ENCODE measurements at regions not wholly inside any gene's neighbourhood (a gene's known extent, or its start where the extent isn't known, plus 50 kb on each side); places are given as distances from the start of the nearest gene placed in this dataset.
"Not testable (repeated sequence)": the region's sequence is repeated elsewhere in the genome, so short reads cannot be mapped to it uniquely, and the experiment has no call there.

DNA sequence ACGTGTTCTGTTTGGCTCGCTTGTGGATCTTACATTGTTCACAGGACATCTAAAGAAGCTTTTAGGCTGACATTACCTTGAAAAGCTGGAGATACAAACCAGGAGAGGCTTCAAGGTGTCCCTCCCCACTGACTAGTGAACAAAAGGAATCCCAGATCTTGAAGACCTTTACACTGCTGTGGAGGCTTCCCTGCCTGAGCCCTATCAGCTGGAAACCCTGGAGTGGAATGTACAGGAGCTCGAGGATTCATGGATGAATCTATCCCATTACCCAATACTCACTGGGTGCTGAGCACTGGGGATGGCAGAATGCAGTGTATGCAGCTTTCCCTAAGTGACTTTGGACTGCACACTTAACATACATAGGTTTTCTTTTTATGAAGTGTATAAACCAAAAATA lies 82.3 kb upstream of the MFGE8 start:
- DNase-seq (ENCODE audit: low read depth) = no peak

DNA sequence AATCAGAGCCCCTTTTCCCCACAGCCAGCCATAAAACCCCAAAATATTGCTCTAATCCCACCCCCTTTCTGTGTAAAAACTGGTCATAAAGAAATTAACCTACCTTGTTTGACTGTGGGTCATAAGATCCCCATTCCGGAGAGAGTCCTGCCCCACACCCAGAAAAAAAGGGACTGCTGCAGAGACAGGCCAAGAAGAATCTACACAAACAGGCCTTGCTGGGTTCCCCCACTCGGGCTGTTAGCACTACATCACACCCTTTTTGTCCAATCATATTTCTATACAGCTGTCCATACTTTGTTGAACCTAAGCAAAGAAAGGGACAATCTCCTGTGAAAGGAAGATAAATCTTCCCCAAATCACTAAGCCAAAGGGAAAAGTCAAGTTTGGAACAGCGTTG lies 84.4 kb upstream of the MFGE8 start:
- no peak for DNase-seq (ENCODE audit: low read depth)

DNA sequence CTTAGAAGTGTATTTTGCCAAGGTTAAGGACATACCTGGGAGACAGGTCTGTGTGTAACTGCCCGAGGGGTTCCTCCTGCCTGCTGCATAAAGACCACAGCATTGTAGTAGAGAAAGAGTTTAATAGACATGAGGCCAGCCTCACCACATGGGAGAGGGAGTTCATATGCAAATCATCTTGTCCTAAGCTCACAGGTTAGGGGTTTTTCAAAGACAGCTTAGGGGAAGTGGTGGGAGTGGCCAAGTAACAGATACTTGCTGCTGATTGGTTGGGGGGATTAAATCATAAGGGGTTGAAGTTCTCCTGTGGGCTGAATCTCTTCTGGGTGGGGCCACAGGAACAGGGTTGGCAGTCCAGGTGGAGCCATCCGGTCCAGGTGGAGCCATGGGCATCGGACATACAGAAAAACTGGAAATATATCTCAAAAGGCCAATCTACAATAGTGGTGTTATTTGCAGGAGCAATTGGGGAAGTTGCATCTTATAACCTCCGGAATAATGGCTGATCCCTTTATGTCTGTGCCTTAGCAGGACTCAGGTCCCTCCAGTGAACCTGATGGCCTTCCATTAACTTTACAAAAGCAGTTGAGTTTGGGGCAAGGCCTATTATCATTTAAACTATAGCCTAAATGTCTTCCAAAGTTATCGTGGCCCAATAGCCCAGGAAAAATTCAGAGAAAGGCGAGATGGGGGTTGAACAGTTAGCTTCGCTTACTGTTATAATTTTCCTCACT lies 86.0 kb upstream of the MFGE8 start:
- DNase-seq (ENCODE audit: low read depth) = no peak

DNA sequence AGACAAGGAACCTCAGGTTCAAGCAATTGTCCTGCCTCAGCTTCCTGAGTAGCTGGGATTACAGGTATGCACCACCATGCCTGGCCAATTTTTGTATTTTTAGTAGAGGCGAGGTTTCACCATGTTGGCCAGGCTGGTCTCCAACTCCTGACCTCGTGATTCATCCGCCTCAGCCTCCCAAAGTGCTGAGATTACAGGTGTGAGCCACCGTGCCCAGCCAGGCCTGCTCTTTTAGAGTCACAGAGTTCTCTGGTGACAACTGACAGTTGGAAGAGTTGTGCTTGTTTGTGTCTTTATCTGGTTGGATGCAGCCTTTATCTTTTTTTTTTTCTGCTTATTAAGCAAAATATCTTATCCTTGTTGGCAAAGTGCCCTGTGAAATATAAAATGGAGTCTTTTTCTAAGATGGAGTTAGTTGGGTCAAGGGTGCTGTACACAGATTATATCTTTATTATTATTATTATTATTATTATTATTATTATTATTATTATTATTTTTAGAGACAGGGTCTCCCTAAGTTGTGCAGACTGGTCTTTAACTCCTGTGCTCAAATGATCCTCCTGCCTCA lies 86.5 kb upstream of the ABHD2 start:
- DNase-seq (ENCODE audit: low read depth) = not testable (repeated sequence)

DNA sequence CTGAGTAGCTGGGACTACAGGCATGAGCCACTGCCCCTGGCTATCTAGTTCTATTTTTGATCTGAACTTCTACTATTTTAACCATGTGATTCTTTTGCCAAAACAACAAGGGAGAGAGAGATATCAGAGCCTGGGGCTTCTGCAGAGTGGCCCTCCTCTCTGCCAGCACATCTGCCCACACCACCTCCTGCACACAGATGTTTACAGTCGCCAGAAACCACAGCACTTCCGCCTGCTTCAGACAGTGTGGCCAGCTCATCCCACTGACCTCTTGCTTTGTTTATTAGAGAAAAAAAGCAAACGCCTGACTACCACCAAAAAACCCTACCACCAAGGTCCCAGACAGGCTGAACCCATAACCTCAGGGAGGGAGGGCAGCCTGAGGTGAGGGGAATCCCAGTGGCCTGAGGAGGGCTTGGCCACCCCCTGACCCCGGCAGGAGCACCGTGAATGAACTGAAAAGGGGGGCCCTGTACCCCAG lies 85.9 kb upstream of the ABHD2 start:
- DNase-seq (ENCODE audit: low read depth) = no peak

DNA sequence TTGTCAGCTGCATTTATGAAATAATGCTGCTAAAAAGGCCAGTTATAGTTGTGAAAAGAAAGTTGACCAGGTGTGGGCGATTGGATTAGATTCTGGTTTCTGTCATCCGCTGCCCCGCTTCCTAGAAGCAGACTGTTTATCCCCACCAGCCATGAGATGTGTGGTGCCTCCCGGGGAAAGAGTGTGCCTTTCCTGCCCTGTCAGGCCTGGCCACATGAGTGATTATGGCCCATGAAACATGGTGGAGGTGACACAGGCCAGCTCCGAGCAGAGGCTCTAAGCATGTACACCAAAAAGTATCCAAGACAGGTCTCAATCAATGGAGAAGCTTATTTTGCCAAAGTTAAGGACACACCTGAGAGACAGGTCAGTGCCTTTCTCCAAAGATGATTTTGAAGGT lies 85.4 kb upstream of the ABHD2 start:
- DNase-seq (ENCODE audit: low read depth) = no peak

DNA sequence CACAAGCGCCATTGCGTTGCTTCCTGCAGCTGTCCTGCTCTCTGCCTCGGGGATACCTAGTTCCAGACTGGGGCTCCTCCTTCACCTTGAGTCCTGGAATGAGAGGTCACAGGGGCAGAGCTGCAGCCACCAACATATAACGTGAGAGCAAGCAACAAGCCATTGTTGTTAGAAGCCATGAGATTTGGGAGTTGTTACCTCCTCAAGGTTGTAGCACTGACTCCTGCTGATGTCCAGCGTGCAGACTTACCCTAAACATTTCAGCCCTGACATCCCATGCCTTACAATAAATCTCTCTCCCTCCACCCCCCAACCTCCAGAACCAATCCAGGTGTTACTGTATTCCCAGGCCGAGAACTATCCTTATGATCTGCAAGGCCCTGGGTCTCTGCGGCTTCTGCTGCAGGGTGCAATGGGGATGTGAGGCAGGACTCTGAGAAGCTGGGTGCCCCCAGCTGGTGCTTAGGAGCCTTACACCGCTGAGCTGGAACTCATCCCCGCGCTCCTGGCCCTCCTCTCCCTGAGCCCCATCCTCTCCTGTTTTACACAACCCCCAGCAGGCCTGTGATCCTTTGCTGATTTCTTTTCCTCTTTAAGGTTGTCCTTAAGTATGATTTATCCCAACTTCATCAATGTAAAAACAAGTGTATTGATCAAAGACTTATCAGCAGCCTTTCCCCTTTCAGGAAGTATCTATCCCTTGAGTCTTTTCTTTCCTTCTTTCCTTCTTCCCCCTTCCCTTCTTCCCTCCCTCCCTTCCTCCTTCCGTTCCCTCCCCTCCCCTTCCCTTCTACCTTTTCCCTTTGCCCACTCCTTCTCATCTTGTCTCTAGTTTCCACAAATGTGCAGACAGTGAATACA lies 84.2 kb upstream of the ABHD2 start:
- DNase-seq (ENCODE audit: low read depth) = no peak

DNA sequence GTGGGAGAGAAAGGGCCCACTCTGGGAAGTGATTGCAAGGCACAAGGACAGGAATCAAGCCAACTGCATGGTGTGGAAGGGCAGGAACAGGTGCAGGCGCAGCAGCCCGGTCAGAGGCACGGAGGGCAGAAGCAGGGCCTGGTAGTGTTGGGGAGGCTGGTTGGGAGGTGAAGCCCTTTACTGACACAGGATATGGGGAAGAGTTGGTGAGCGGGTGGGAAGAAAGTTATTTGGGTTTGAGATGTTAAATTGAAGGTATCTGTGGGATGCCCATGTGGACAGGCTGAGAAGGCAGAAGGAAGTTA lies 83.6 kb upstream of the ABHD2 start:
- no peak for DNase-seq (ENCODE audit: low read depth)

DNA sequence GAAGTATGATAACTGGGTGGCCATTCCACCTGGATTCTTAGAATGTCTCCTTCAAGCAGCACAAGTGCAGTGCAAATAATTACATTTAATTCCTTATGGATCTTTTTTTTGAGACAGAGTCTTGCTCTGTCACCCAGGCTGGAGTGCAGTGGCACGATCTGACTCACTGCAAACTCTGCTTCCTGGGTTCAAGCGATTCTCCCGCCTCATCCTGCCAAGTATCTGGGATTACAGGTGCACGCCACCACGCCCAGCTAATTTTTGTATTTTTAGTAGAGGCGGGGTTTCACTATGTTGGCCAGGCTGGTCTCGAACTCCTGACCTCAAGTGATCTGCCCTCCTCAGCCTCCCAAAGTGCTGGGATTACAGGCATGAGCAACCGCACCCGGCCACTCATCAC lies 80.7 kb upstream of the ABHD2 start:
- DNase-seq (ENCODE audit: low read depth) = not testable (repeated sequence)

DNA sequence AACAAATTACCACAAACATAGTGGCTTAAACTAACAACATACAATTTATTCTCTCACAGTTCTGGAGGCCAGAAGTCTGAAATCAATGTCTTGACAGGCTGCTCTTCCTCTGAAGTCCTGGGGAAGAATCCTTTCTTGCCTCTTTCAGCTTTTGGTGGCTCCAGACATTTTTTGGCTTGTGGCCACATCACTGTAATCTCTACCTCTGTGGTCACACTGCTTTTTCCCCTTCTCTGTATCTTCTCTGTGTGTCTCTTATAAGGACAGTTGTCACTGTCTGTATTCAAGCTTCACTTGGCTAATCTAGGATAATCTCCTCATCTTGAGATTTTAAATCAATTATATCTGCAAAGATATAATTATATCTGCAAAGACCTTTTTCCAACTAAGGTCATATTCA lies 80.3 kb upstream of the ABHD2 start:
- DNase-seq (ENCODE audit: low read depth) = no peak

DNA sequence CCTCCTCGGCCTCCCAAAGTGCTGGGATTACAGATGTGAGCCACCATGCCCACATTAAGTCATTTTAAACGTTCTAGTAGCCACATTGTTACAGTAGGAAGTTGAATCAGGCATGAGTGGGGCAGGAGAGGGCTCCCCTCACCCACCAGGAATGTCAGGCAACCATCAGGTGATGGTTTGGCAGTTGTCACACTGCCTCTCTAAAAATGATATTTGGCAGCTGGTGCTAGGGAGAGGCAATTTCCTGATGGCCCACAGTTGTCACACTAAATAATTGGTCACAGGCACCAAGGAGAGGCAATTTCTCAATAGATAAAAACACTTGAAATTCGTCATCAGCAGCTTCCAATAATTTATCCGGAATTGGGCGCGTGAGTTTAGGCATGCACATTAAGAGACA lies 79.2 kb upstream of the ABHD2 start:
- no peak for DNase-seq (ENCODE audit: low read depth)

DNA sequence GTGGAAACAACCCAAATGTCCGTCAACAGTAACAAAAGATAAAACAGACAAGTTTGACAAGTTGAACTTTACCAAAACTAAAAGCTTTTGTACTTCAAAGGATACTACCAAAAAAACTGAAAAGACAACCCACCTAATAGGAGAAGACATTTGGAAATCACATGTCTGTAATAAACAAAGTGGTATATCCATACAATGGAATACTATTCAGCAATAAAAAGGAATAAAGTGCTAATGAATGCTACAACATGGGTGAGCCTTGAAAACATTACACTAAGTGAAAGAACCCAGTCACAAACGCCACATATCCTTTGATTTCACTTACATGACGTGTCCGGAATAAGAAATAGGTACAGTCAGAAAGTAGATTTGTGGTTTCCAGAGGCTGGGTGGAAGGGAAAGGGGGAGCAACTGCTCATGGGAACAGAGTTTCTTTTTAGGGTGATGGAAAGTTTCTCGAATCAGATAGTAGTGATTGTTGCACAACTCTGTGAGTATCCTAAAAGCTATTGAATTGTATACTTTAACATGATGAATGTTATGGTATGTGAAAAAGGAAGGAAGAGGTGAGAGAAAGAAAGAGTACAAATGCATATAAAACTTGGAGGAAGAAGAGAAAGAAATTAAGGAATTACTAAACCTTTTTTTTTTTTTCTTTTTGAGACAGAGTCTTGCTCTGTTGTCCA lies 72.7 kb upstream of the ABHD2 start:
- no peak for DNase-seq (ENCODE audit: low read depth)

DNA sequence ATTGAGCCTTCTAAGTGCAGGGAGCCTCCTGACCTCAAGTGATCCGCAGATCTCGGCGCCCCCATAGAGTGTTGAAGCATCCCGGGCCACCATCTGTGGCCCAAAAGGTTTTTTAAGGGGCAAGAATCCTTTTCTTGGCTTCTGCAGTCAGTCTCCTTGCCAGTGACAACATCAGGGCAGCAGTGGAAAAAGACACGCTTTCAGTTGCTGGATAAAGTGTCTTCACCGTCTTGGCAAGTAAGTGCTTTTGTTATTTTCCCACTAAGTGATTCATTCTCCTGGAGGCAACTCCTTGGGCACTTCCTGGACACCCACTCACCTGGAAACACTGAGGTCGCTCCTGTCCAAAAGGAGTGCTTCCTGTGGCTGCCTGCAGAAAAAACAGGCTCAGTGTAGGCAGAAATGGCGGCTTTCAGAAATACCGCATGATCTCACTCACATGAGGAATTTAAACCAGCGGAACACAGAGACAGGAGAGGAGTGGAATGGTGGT lies 71.7 kb upstream of the ABHD2 start:
- no peak for DNase-seq (ENCODE audit: low read depth)

DNA sequence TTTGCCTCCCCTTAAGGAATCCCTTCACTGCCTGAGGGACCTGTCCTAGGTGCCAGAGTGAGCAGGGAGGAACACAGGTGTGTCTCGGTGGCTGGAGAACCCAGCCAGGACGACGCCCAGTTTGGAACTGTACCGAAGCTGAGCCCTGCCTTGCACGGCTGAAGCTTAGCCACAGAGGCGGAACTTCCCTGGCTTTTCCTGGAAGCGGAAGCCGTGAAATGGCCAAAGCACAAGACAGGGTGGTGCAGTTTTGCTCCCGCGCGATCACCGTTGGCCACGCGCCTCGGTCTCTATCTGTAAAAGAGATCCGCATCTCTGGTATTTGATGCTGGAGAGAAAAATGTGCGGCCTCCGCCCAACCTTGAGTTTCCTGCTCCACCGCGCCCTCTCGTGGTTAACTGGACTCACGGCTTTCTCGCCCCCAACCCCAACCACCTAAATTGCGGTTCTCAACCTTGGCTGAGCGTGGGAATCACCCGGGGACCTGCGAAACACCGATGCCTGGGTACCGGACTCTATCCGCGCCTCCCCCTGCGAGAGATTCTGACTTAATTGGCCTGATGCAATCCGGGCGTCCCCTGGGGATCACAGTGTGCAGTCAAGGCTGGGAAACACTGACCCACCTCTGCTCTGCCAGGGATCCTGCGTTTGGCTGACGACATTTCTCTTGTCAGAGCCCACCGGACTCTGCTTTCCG lies 70.7 kb upstream of the ABHD2 start:
- peak; percentile 61 for DNase-seq (ENCODE audit: low read depth)

DNA sequence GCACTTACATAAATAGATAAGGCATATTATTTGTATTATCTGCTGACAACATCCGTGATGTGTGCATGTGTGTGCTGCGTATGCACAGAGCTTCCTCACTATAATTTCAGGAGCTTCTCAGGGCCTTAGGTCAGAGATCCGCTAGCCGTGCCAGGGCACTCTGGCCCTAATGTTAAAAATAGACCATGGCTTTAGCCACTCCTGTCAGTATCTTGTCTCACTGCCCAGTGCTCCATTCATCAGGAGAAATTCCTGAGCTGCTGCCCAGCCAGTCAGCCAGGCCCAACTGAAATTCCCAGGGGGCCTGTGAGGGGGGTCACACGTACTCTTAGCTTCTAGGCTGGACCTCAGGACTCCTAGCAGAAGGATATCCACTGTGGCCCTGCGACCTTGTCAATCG lies 70.0 kb upstream of the ABHD2 start:
- no peak for DNase-seq (ENCODE audit: low read depth)

DNA sequence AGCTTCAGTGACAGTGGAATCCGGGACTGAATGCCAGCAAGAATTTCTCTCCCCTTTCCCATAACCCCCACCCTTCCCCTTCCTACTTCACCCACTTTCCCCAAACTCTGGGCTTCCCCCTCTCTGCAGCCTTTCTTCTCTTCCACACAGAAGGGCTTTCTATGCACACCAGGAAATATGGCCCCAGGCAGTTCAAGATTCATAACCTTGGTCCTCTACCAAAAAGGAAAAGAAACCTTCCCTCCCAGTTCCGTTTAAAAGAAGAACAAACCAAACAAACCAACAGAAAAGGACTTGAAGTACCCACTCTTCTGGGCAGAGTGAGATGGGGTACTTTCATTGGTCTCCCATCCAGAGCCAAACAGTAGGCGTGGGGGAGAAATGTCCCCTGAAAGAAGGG lies 68.8 kb upstream of the ABHD2 start:
- no peak for DNase-seq (ENCODE audit: low read depth)

DNA sequence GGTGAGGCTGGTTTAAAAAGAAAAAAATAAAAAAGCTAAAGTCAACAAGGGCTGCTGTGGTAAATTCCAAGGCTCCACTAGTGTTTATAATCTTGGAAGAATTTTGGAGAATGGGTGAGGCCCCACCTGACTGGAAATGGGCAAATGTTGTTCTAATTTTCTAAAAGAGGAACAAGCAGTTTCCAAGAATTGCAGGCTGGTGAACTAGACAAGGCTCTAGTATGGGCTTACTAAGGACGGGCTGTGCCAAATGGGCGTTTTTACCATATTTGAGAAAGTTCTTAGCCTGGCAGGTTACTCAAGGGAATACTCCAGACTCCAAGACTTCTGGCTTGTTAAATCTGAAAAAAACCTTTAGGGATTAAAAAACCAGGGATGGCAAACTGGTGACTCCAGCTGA lies 67.0 kb upstream of the ABHD2 start:
- DNase-seq (ENCODE audit: low read depth) = no peak

DNA sequence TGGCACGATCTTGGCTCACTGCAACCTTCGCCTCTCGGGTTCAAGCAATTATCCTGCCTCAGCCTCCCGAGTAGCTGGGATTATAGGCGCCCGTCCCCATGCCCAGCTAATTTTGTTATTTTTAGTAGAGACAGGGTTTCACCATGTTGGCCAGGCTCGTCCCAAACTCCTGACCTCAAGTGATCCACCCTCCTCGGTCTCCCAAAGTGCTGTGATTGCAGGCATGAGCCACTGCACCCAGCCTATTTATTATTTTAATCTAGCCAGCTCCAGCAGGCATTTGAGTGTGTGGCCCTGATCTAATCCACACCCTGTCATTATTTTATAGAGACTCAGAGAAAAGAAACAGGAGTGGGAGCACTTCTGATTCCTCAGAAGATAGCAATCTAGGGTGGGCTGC lies 66.4 kb upstream of the ABHD2 start:
- DNase-seq (ENCODE audit: low read depth) = not testable (repeated sequence)

DNA sequence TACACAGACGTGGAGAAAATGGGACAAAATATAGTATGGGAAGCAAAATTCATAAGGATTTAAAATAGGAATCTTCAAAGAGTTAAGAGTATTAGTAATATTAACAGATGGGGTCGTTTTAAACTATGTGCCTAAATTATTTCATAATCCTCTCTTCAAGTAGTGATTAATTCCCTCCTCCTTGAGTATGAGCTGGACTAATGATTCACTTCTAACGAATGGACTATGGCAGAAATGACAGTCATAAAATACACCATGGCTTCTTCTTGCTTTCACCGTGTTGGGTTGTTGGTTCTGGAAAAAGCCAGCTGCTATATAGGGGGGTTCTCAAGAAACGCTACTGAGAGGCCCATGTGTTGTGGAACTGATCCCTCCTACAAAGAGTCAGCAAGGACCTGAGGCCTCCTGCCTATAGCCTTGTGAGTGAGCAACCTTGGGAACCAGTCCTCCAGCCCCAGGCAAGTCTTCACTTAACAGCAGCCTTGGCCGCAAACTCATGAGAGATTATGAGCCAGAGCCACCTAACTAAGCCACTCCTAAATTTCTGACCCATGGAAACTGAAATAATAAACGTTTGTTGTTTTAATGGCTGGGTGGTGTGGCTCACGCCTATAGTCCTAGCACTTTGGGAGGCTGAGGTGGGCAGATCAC lies 64.8 kb upstream of the ABHD2 start:
- no peak for DNase-seq (ENCODE audit: low read depth)

DNA sequence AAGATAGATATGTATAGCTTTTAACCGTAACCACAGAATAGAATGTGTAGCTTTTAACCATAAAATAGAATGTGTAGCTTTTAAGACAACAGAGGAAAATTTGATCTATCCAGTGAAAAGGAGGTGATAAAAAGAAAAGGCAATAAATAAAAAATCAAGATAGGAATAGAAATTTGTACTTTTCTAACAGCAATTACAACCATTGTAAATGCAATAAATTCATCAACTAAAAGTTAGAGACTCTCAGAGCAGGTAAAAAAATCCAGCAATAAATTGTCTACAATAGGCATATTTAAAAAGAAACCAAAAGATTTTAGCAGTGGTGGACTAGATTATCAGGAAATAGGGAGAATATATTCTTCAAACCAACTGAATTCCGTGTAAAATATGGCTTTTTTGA lies 63.8 kb upstream of the ABHD2 start:
- no peak for DNase-seq (ENCODE audit: low read depth)

DNA sequence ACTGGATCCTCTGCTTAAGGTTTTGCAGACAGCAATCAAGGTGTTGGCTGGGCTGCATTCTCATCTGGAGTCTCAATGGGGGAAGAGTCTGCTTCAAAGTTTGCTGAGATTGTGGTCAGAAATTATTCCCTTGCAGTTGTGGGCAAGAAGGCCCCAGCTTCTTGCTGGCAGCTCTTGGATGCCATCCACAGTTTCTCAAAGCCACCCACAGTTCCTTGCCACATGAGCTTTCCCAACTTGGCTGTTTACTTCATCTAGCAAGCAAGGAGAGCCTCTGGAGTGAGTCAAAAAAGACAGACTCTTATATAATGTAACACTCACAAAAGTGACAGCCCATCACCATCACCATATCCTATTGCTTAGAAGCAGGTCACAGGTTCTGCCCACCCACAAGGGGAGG lies 62.1 kb upstream of the ABHD2 start:
- no peak for DNase-seq (ENCODE audit: low read depth)

All from stimulated activated CD8-positive, alpha-beta memory T cell treated with anti-CD3 and anti-CD28 coated beads, Interleukin-12 subunit alpha, Interleukin-12 subunit beta, amount 100 ng/mL, for 4 hours (primary cell).